ENCODE measurements at regions not wholly inside any gene's neighbourhood (a gene's known extent, or its start where the extent isn't known, plus 50 kb on each side); places are given as distances from the start of the nearest gene placed in this dataset.
A peak's percentile ranks its signal among the peaks of the same experiment; 100 is the strongest.

DNA sequence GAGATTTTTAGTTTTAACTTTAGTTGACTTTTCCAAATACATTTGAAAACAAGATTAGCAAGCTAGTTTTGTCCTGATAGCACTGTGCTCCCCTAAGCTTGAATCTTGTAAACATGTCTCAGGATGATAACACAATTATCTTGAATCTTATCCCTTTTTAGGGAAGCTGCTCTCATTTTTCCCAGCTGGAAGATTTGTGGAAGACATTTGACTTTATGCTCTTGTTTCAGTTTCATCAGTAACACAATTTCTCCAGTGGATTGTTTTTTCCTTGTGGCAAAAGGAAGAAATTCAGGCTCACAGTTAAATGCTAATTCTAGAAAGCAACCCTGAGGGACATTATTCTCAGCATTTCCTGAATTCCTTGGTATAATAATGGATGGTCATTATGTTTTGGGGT, 88.8 kb downstream of the CDC7 start:
- H3K9me3 Mint-ChIP-seq: no peaks in the 10 kb centered on the region
- Histone ChIP-seq H4K5ac (ENCODE audit: insufficient read length, low read depth, low read length) (no peak overlapping the region), H3K79me2 (ENCODE audit: insufficient read depth, low read length) (no peaks in the 10 kb centered on the region), H2AFZ (ENCODE audit: low read length) (no peak overlapping the region), H3K4ac (ENCODE audit: low read depth, low read length) (no peak overlapping the region), H4K91ac (ENCODE audit: insufficient read length, low read depth, low read length) (no peak overlapping the region), H3K23me2 (ENCODE audit: insufficient read length, low read depth, low read length, poor library complexity, severe bottlenecking) (no peaks in the 10 kb centered on the region), H3K27ac (ENCODE audit: insufficient read length, low read depth, low read length) (no peak overlapping the region), H2BK20ac (ENCODE audit: low read depth, low read length, poor library complexity, severe bottlenecking) (no peak overlapping the region), H4K8ac (replicated peaks; ENCODE audit: insufficient read length, low read depth, low read length) (no peak overlapping the region), H4K20me1 (ENCODE audit: control insufficient read depth, insufficient read depth, insufficient read length) (no peaks in the 10 kb centered on the region), H3K9me3 (ENCODE audit: control insufficient read depth, low read depth, low read length) (no peaks in the 10 kb centered on the region), H3K4me1 (ENCODE audit: insufficient read depth, low read length) (no peaks in the 10 kb centered on the region), H2BK12ac (ENCODE audit: insufficient read length, low read depth, low read length) (no peak overlapping the region), H3K79me1 (ENCODE audit: insufficient read depth, low read depth, low read length, poor library complexity, severe bottlenecking) (no peaks in the 10 kb centered on the region), H3K56ac (ENCODE audit: insufficient read length, low read depth, low read length) (no peak overlapping the region), H3K9ac (ENCODE audit: extremely low read depth, insufficient read length, low read length) (no peak overlapping the region), H3K18ac (ENCODE audit: insufficient read length, low read depth, low read length) (no peak overlapping the region), H2BK120ac (ENCODE audit: low read depth, low read length, poor library complexity, severe bottlenecking) (no peak overlapping the region), H3T11ph (ENCODE audit: low read length) (no peak overlapping the region), H2AK5ac (ENCODE audit: insufficient read length, low read length) (no peak overlapping the region), H2BK15ac (ENCODE audit: low read depth, low read length) (no peak overlapping the region), H2BK5ac (ENCODE audit: insufficient read length, low read length) (no peak overlapping the region), H3K23ac (ENCODE audit: insufficient read length, low read depth, low read length) (no peak overlapping the region), H3K14ac (ENCODE audit: insufficient read depth, low read length) (no peak overlapping the region), H3K27me3 (ENCODE audit: insufficient read depth, low read length) (no peaks in the 10 kb centered on the region), H3K4me2 (ENCODE audit: insufficient read depth, insufficient read length, low read length) (no peak overlapping the region)
- no peaks in the 10 kb centered on the region; a peak in 1 of 7 replicates for H3K36me3 Mint-ChIP-seq (ENCODE audit: insufficient read depth in 1 of 3, low read depth in 3 of 3)
- H3K4me1 Mint-ChIP-seq: peaks cover 22 to 31% of the 10 kb centered on the region in 2 experiments
- peak overlapping the region in 1 of 3 experiments; percentile 5; a peak in 1 of 7 replicates for H3K27ac Mint-ChIP-seq
- no peaks in the 10 kb centered on the region; the same call in 1 of the 2 replicates for H3K27me3 Mint-ChIP-seq (ENCODE audit: low read depth)
- DNase-seq: no peak
- TF ChIP-seq, protein P1, sequence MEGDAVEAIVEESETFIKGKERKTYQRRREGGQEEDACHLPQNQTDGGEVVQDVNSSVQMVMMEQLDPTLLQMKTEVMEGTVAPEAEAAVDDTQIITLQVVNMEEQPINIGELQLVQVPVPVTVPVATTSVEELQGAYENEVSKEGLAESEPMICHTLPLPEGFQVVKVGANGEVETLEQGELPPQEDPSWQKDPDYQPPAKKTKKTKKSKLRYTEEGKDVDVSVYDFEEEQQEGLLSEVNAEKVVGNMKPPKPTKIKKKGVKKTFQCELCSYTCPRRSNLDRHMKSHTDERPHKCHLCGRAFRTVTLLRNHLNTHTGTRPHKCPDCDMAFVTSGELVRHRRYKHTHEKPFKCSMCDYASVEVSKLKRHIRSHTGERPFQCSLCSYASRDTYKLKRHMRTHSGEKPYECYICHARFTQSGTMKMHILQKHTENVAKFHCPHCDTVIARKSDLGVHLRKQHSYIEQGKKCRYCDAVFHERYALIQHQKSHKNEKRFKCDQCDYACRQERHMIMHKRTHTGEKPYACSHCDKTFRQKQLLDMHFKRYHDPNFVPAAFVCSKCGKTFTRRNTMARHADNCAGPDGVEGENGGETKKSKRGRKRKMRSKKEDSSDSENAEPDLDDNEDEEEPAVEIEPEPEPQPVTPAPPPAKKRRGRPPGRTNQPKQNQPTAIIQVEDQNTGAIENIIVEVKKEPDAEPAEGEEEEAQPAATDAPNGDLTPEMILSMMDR (conservative IDR thresholded peaks at IDR 0.05): 0 out of 3 replicates have a peak, but pooled peaks have one; percentile 21
- no peak overlapping the region for H3K4me3 Mint-ChIP-seq

Data from H9 (cell line).